HEK293T (cell line): ENCODE measurements at regions not wholly inside any gene's neighbourhood (a gene's known extent, or its start where the extent isn't known, plus 50 kb on each side); places are given as distances from the start of the nearest gene placed in this dataset.
A peak's percentile ranks its signal among the peaks of the same experiment; 100 is the strongest.

Experiments used
- CTCF ChIA-PET: fragments of 350-600 bp; formaldehyde crosslinking; extraction: SDS; loops from one replicate; lab custom pipeline; 2021; ENCODE audit warnings: antibody characterized with exemption, inconsistent platforms; lab: Yijun Ruan, JAX
- POLR2A ChIA-PET: fragments of 350-600 bp; formaldehyde crosslinking; extraction: SDS; loops from one replicate; lab custom pipeline; 2020; ENCODE audit warnings: antibody characterized with exemption, inconsistent platforms; lab: Yijun Ruan, JAX
- DNase-seq: peaks from one replicate; pipeline ENCODE4 v3.0.0; 2012; ENCODE audit warnings: mixed read lengths; ENCODE audit errors: extremely low spot score
- ARNT ChIP-seq: fragments of 450-650 bp; IDR thresholded peaks from 2 replicates; pipeline ENCODE4 v1.6.1; 2017; ENCODE audit warnings: mild to moderate bottlenecking
- BHLHE40 ChIP-seq: fragments of 450-650 bp; IDR thresholded peaks from 2 replicates; pipeline ENCODE4 v1.6.1; 2016; ENCODE audit warnings: mild to moderate bottlenecking, moderate library complexity, borderline replicate concordance
- CTBP1 ChIP-seq: fragments of 450-650 bp; IDR thresholded peaks from 2 replicates; pipeline ENCODE4 v1.6.1; 2016; ENCODE audit warnings: borderline replicate concordance
- ELF4 ChIP-seq: fragments of 450-650 bp; IDR thresholded peaks from 2 replicates; pipeline ENCODE4 v1.6.1; 2017; ENCODE audit warnings: antibody characterized with exemption
- FOXA1 ChIP-seq: fragments of 450-650 bp; IDR thresholded peaks from 2 replicates; pipeline ENCODE4 v1.6.1; 2016; ENCODE audit warnings: mild to moderate bottlenecking
- FOXK2 ChIP-seq: fragments of 450-650 bp; IDR thresholded peaks from 2 replicates; pipeline ENCODE4 v1.6.1; 2016; ENCODE audit warnings: mild to moderate bottlenecking
- FOXM1 ChIP-seq: fragments of 450-650 bp; IDR thresholded peaks from 2 replicates; pipeline ENCODE4 v1.6.1; 2017; ENCODE audit warnings: mild to moderate bottlenecking, borderline replicate concordance
- HDGF ChIP-seq: fragments of 450-650 bp; IDR thresholded peaks from 2 replicates; pipeline ENCODE4 v1.6.1; 2017; ENCODE audit warnings: antibody characterized with exemption, borderline replicate concordance
- L3MBTL2 ChIP-seq: fragments of 450-650 bp; conservative IDR thresholded peaks from 2 replicates; pipeline ENCODE4 v1.6.1; 2016; ENCODE audit warnings: mild to moderate bottlenecking
- LEF1 ChIP-seq: fragments of 450-650 bp; IDR thresholded peaks from 2 replicates; pipeline ENCODE4 v1.6.1; 2017; ENCODE audit warnings: mild to moderate bottlenecking, borderline replicate concordance
- NFRKB ChIP-seq: fragments of 450-650 bp; IDR thresholded peaks from 2 replicates; pipeline ENCODE4 v1.6.1; 2016; ENCODE audit warnings: mild to moderate bottlenecking, moderate library complexity
- PKNOX1 ChIP-seq: fragments of 450-650 bp; IDR thresholded peaks from 2 replicates; pipeline ENCODE4 v1.6.1; 2016
- SP1 ChIP-seq: fragments of 450-650 bp; IDR thresholded peaks from 2 replicates; pipeline ENCODE4 v1.6.1; 2017
- SUZ12 ChIP-seq: fragments of 450-650 bp; IDR thresholded peaks from 2 replicates; pipeline ENCODE4 v1.6.1; 2016; ENCODE audit warnings: mild to moderate bottlenecking
- TARDBP ChIP-seq: fragments of 450-650 bp; IDR thresholded peaks from 2 replicates; pipeline ENCODE4 v1.6.1; 2016
- ZNF384 ChIP-seq: fragments of 450-650 bp; IDR thresholded peaks from 2 replicates; pipeline ENCODE4 v1.6.1; 2016

- DNase-seq = no peak
- no peak for TF ChIP-seq HDGF
- no peak for TF ChIP-seq BHLHE40
- TF ChIP-seq FOXA1 = no peak
- no peak for TF ChIP-seq TARDBP
- no peak for TF ChIP-seq CTBP1
- no peak for TF ChIP-seq PKNOX1
- TF ChIP-seq SP1 = no peak
- no peak for TF ChIP-seq FOXK2
- TF ChIP-seq LEF1 = no peak
- ChIA-PET POLR2A (no interaction called here), CTCF (no interaction called here)
Measured at GRCh38 chr2:190767821-190768220, 112.8 kb upstream of the GLS start.

- ChIA-PET POLR2A (no interaction called here), CTCF (no interaction called here)
- TF ChIP-seq FOXM1 (no peak), ARNT (no peak), BHLHE40 (no peak), SP1 (no peak), LEF1 (no peak), CTBP1 (no peak), PKNOX1 (no peak), ZNF384 (no peak), NFRKB (no peak), SUZ12 (no peak), TARDBP (no peak)
- no peak for DNase-seq
Measured at GRCh38 chr2:190769258-190769657, 111.4 kb upstream of the GLS start.

GRCh38 chr2:190771726-190772125 is 108.9 kb upstream of the GLS start:
- DNase-seq = no peak
- POLR2A ChIA-PET = no interaction called here
- CTCF ChIA-PET = interaction anchor here (0.5 kb wide), 1 partner anchor 1008 kb away, joined by 3 read pairs; no protein-coding TSS in a partner anchor
- no peak for TF ChIP-seq BHLHE40
- no peak for TF ChIP-seq ZNF384
- TF ChIP-seq HDGF = no peak
- TF ChIP-seq ELF4 = no peak
- TF ChIP-seq NFRKB = no peak
- TF ChIP-seq SP1 = no peak
- no peak for TF ChIP-seq L3MBTL2
- no peak for TF ChIP-seq FOXK2
- TF ChIP-seq TARDBP = no peak
- no peak for TF ChIP-seq CTBP1
- no peak for TF ChIP-seq FOXM1
- no peak for TF ChIP-seq SUZ12
- TF ChIP-seq ARNT = no peak
- no peak for TF ChIP-seq LEF1
- no peak for TF ChIP-seq PKNOX1

- POLR2A ChIA-PET = no interaction called here
- TF ChIP-seq ARNT (no peak), BHLHE40 (no peak), FOXM1 (no peak), TARDBP (no peak), NFRKB (no peak), CTBP1 (no peak), ZNF384 (no peak), SUZ12 (no peak), SP1 (no peak), FOXA1 (no peak), L3MBTL2 (no peak)
- CTCF ChIA-PET = interaction anchor here (0.6 kb wide), 1 partner anchor 1076 kb away, joined by 3 read pairs; no protein-coding TSS in a partner anchor
- no peak for DNase-seq
Measured at GRCh38 chr2:190780594-190780993, 100.0 kb upstream of the GLS start.

- CTCF ChIA-PET = no interaction called here
- no peak for TF ChIP-seq FOXM1
- TF ChIP-seq BHLHE40 = no peak
- TF ChIP-seq ARNT = no peak
- POLR2A ChIA-PET = no interaction called here
- peak; percentile 66 for DNase-seq
Measured at GRCh38 chr2:190781604-190782198, 98.9 kb upstream of the GLS start.

GRCh38 chr2:190782264-190782663 is 98.4 kb upstream of the GLS start:
- POLR2A ChIA-PET = no interaction called here
- TF ChIP-seq NFRKB = no peak
- TF ChIP-seq CTBP1 = no peak
- no peak for TF ChIP-seq BHLHE40
- no peak for DNase-seq
- CTCF ChIA-PET = no interaction called here
